B cell (primary cell): ENCODE measurements at regions not wholly inside any gene's neighbourhood (a gene's known extent, or its start where the extent isn't known, plus 50 kb on each side); places are given as distances from the start of the nearest gene placed in this dataset.

Experiments used
- ATAC-seq: fragments of 200-7000 bp; cut with Tn5 transposase; one replicate; pipeline ENCODE4 v1.10.0; 2021; ENCODE audit warnings: low read depth, mild to moderate bottlenecking, moderate number of reproducible peaks, moderate library complexity
- CTCF ChIA-PET: fragments of 350-600 bp; sonication (Branson Sonifier 250); formaldehyde crosslinking; loops from one replicate; lab custom pipeline; 2021; ENCODE audit warnings: antibody characterized with exemption, inconsistent platforms; lab: Charles Lee
- POLR2A ChIA-PET: fragments of 350-600 bp; sonication (Branson Sonifier 250); formaldehyde crosslinking; loops from one replicate; lab custom pipeline; 2021; ENCODE audit warnings: antibody characterized with exemption; lab: Charles Lee
- DNase-seq: peaks from one replicate; pipeline ENCODE4 v3.0.0; 2013
- H2AFZ ChIP-seq: 2 replicates; pipeline ENCODE4 v1.6.1; 2012; ENCODE audit warnings: mild to moderate bottlenecking, low read depth, low read length; ENCODE audit not compliant: insufficient read depth, poor library complexity, severe bottlenecking
- H3K27ac ChIP-seq, 2 donors: 1 replicate in 1 of 2; 2 replicates in 1 of 2; pipeline ENCODE4 v1.5.1; 2012 to 2013; ENCODE audit warnings: low read length in 2 of 2, mild to moderate bottlenecking in 2 of 2, moderate library complexity in 1 of 2
- H3K27me3 ChIP-seq, 4 experiments: fragments of 200-600 bp in 1 of 4; sonication (generic) in 1 of 4; replicated peaks in 1 of 4; 1 replicate in 2 of 4; 2 replicates in 2 of 4; pipeline versions ENCODE4 v1.6.1 to v1.7.0; 2013 to 2016; ENCODE audit warnings: low read length in 3 of 4, mild to moderate bottlenecking in 2 of 4, mixed read lengths in 1 of 4, moderate library complexity in 1 of 4; ENCODE audit not compliant: insufficient read depth in 4 of 4, control insufficient read depth in 3 of 4; ENCODE audit errors: control extremely low read depth in 1 of 4
- H3K36me3 ChIP-seq, 2 experiments: replicated peaks in 1 of 2; 1 replicate in 1 of 2; 2 replicates in 1 of 2; pipeline versions ENCODE4 v1.6.1 to v1.7.1; 2013; ENCODE audit warnings: low read length in 1 of 2; ENCODE audit not compliant: insufficient read depth in 2 of 2, control insufficient read depth in 1 of 2; ENCODE audit errors: control extremely low read depth in 1 of 2, extremely low read depth in 1 of 2
- H3K4me1 ChIP-seq, 2 donors: fragments of 200-600 bp in 1 of 2; sonication (generic) in 1 of 2; 1 replicate in 1 of 2; 2 replicates in 1 of 2; pipeline versions ENCODE4 v1.5.1 to v1.6.1; 2013 to 2017; ENCODE audit warnings: low read length in 2 of 2; ENCODE audit not compliant: control insufficient read depth in 2 of 2, insufficient read depth in 2 of 2
- H3K4me2 ChIP-seq: replicated peaks from 2 replicates; pipeline ENCODE3; 2012; ENCODE audit warnings: mild to moderate bottlenecking, low read depth, low read length; ENCODE audit not compliant: poor library complexity, severe bottlenecking
- H3K4me3 ChIP-seq, 5 experiments: fragments of 200-600 bp in 1 of 5; sonication (generic) in 1 of 5; 1 replicate in 3 of 5; 2 replicates in 2 of 5; pipeline versions ENCODE4 v1.5.1 to v1.7.0; 2011 to 2016; ENCODE audit warnings: low read length in 4 of 5, mild to moderate bottlenecking in 4 of 5, low read depth in 2 of 5, control low read depth in 1 of 5, moderate library complexity in 1 of 5; ENCODE audit not compliant: insufficient read depth in 1 of 5; ENCODE audit errors: control extremely low read depth in 1 of 5, extremely low read depth in 1 of 5
- H3K79me2 ChIP-seq: fragments of 200-600 bp; sonication (generic); one replicate; pipeline ENCODE4 v1.6.0; 2016; ENCODE audit warnings: low read length; ENCODE audit not compliant: control insufficient read depth, insufficient read depth
- H3K9ac ChIP-seq: fragments of 200-600 bp; sonication (generic); 2 replicates; pipeline ENCODE4 v1.6.1; 2017; ENCODE audit warnings: mild to moderate bottlenecking, low read length, moderate library complexity
- H3K9me3 ChIP-seq, 3 donors: one replicate each; pipeline versions ENCODE4 v1.6.1 to v1.7.1; 2013; ENCODE audit warnings: low read length in 2 of 3; ENCODE audit not compliant: control insufficient read depth in 2 of 3, insufficient read depth in 1 of 3; ENCODE audit errors: control extremely low read depth in 1 of 3
- H4K20me1 ChIP-seq: 2 replicates; pipeline ENCODE4 v1.6.0; 2012; ENCODE audit warnings: mild to moderate bottlenecking, low read length; ENCODE audit not compliant: insufficient read depth, control insufficient read depth, poor library complexity, severe bottlenecking
- H3K27ac Mint-ChIP-seq: one replicate; pipeline ENCODE4 v1.8.0; 2021; ENCODE audit warnings: mixed read lengths
- H3K27me3 Mint-ChIP-seq: one replicate; pipeline ENCODE4 v1.8.0; 2021; ENCODE audit warnings: mixed read lengths
- H3K4me1 Mint-ChIP-seq: one replicate; pipeline ENCODE4 v1.8.0; 2021; ENCODE audit warnings: mixed read lengths
- H3K4me3 Mint-ChIP-seq: one replicate; pipeline ENCODE4 v1.8.0; 2021; ENCODE audit warnings: mixed read lengths
- H3K9me3 Mint-ChIP-seq: one replicate; pipeline ENCODE4 v1.8.0; 2022; ENCODE audit warnings: mixed read lengths; ENCODE audit not compliant: insufficient read depth
- CTCF ChIP-seq: fragments of 200-600 bp; IDR thresholded peaks from one replicate; pipeline ENCODE4 v1.8.0; 2022; ENCODE audit warnings: antibody characterized with exemption, mild to moderate bottlenecking
- EZH2 ChIP-seq: IDR thresholded peaks from 2 replicates; pipeline ENCODE4 v1.6.1; 2012; ENCODE audit warnings: borderline replicate concordance, low read depth, mild to moderate bottlenecking, moderate library complexity, low read length; ENCODE audit not compliant: insufficient read depth, poor library complexity, severe bottlenecking
- WGBS: methylation state at CpG from one replicate; pipeline ENCODE4 v1.1.5; 2013; ENCODE audit warnings: missing lambda C conversion rate; ENCODE audit not compliant: insufficient coverage; 5-methylcytosine and 5-hydroxymethylcytosine counted together
- intact Hi-C: fragments of 100-400 bp; cut with micrococcal nuclease; formaldehyde crosslinking; loops from one replicate; pipeline ENCODE4 v1.10.0; 2022

- no peak overlapping the region for H3K27ac ChIP-seq
- H3K9me3 ChIP-seq = no peaks in the 10 kb centered on the region
- 97% methylated on average over 3 of the region's 6 CpGs for WGBS
- CTCF ChIA-PET = interaction anchor here (0.6 kb wide), 1 partner anchor 58 kb away, joined by 4 read pairs; no protein-coding TSS in a partner anchor
- H3K9ac ChIP-seq = no peak overlapping the region
- POLR2A ChIA-PET = no interaction called here
- no peak overlapping the region for H3K4me3 ChIP-seq
- intact Hi-C loops = no loop called here
- H3K9me3 Mint-ChIP-seq = peaks cover 5% of the 10 kb centered on the region
- H4K20me1 ChIP-seq = no peaks in the 10 kb centered on the region
- H3K4me2 ChIP-seq = no peak overlapping the region
- ATAC-seq (no peak), DNase-seq (no peak)
- TF ChIP-seq EZH2 (no peak), CTCF (no peak)
- H3K4me1 ChIP-seq = no peaks in the 10 kb centered on the region
- H2AFZ ChIP-seq = no peak overlapping the region
- no peaks in the 10 kb centered on the region for H3K4me1 Mint-ChIP-seq
- H3K27ac Mint-ChIP-seq = no peak overlapping the region
- peaks cover 0 to 6% (median 2%) of the 10 kb centered on the region in 4 experiments for H3K27me3 ChIP-seq
- no peaks in the 10 kb centered on the region for H3K36me3 ChIP-seq
- H3K79me2 ChIP-seq = no peaks in the 10 kb centered on the region
- H3K4me3 Mint-ChIP-seq = no peak overlapping the region
- H3K27me3 Mint-ChIP-seq = peaks cover 34% of the 10 kb centered on the region
Observed at GRCh38 chr2:224126440-224126839, 87.4 kb upstream of the SERPINE2 start.

- DNase-seq = no peak
- Mint-ChIP-seq H3K9me3 (peaks cover 5% of the 10 kb centered on the region), H3K4me3 (no peak overlapping the region), H3K4me1 (no peaks in the 10 kb centered on the region), H3K27me3 (peaks cover 31% of the 10 kb centered on the region), H3K27ac (no peak overlapping the region)
- intact Hi-C loops = no loop called here
- Histone ChIP-seq H3K4me1 (no peaks in the 10 kb centered on the region), H3K27ac (no peak overlapping the region), H3K79me2 (no peaks in the 10 kb centered on the region), H3K4me3 (no peak overlapping the region), H2AFZ (no peak overlapping the region), H3K4me2 (no peak overlapping the region), H4K20me1 (no peaks in the 10 kb centered on the region), H3K27me3 (peaks cover 0 to 5% (median 2%) of the 10 kb centered on the region in 4 experiments), H3K9ac (no peak overlapping the region), H3K36me3 (no peaks in the 10 kb centered on the region), H3K9me3 (no peaks in the 10 kb centered on the region)
- ChIA-PET POLR2A (no interaction called here), CTCF (interaction anchor here (0.6 kb wide), 1 partner anchor 58 kb away, joined by 4 read pairs; no protein-coding TSS in a partner anchor)
- TF ChIP-seq CTCF (no peak), EZH2 (no peak)
- 53% methylated on average over 4 of the region's 5 CpGs for WGBS
- no peak for ATAC-seq
Observed at GRCh38 chr2:224126003-224126402, 86.9 kb upstream of the SERPINE2 start.
